CD4-positive, alpha-beta T cell treated with Interleukin-15 for 1 hour (primary cell): ENCODE measurements at regions not wholly inside any gene's neighbourhood (a gene's known extent, or its start where the extent isn't known, plus 50 kb on each side); places are given as distances from the start of the nearest gene placed in this dataset.
"Not testable (repeated sequence)": the region's sequence is repeated elsewhere in the genome, so short reads cannot be mapped to it uniquely, and the experiment has no call there.

ENCODE experiments used
- DNase-seq: peaks from one replicate; pipeline ENCODE4 v3.0.0-alpha.2; 2020

GRCh38 chr6:10174761-10175160 lies 240.1 kb downstream of the TFAP2A start:
- DNase-seq, result no peak

GRCh38 chr6:10174056-10174455 lies 240.8 kb downstream of the TFAP2A start:
- no peak for DNase-seq

GRCh38 chr6:10171706-10172105 lies 243.2 kb downstream of the TFAP2A start:
- DNase-seq, result not testable (repeated sequence)

GRCh38 chr6:10170816-10171215 lies 244.1 kb downstream of the TFAP2A start:
- no peak for DNase-seq

- DNase-seq, result no peak
These were observed 248.8 kb downstream of the TFAP2A start for GRCh38 chr6:10166031-10166430.

DNA sequence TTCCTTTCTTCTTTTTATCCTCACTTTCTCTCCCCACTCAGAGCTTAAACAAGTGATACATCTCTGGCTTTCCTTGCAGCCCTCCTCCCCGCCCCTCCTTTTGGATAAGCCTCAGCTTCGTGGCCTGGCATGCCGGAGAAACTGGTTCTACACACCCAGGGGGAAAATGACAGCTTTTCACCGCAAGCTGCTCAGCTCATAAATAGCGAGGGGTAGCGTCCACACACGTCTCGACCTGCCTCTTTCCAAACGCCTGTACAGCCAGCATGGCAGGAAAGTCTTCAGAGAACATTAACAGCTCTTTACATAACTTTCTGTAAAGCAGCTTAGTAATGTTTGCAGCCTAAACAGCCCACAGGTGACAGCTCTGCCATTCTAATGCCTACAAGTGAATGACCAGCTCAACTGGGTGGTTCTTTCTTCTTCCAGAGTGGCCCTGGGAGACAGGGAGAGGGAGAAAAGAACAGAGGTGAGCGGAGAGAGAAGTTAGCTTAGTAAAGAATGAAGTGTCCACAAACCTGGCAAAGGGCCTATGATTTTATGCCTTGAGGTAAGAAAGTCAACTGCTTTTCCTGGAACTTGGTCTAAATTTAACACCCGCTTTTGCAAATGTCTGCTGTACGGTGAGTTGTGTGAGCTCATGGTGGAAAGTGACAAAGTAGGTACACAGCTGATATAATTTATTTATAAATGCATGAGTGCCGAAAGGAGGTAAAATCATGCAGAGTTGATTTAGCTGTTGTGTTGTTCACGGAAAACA lies 251.5 kb downstream of the TFAP2A start:
- no peak for DNase-seq

GRCh38 chr6:10156875-10157274 lies 258.0 kb downstream of the TFAP2A start:
- DNase-seq, result no peak

GRCh38 chr6:10154251-10154650 lies 260.6 kb downstream of the TFAP2A start:
- DNase-seq, result no peak

DNA sequence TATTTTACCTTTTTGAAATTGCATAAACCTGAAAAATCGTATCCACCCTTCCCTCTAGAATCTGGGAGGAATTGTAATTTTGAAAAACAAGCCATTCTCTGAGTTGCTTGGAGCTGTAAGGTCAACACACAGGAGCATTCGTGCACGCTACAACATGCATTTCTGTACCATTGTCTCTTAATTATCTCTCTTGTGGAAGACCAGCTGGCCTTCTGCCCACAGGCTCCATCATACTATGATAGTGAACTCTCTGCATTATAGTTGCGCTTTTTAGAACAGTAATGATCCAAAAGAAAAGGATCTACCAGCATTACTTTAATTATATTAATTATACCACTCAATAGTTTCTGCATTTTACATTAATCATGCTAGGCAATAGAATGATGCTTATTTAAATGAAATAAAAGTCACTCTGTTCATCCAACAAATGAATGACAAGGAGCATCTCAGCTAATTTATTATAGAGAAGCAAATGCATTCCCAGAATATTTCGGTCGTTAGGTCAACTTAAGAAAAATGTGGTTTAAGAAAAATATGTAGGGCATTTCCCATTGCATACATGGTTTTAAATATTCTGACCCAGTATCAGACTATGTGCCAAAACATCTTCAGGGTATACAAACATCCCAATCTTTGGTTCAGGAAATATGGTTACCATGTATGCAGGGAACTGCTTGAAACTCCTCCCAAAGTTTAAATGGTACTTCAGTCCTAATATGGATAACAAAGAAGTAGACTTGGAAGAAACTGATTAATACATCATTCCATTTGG lies 263.5 kb downstream of the TFAP2A start:
- no peak for DNase-seq

DNA sequence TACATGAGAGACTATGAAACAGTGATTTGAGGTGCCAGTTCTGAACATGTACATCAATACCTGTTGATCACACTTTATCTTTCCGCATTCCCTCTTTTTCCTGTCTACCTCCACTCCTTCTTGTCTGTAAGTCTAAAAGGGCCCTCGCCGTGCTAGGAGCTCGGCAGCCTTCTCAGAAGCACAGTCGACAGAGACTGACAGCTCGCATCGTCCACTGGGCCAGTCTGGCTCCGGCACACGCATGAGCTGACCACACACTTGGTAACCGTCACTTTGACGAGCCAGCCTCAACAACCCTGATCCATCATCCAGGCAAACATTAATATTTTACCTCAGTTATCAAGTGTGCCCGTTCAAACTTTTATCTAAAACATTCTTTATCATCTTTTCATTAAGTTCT lies 265.3 kb downstream of the TFAP2A start:
- no peak for DNase-seq

DNA sequence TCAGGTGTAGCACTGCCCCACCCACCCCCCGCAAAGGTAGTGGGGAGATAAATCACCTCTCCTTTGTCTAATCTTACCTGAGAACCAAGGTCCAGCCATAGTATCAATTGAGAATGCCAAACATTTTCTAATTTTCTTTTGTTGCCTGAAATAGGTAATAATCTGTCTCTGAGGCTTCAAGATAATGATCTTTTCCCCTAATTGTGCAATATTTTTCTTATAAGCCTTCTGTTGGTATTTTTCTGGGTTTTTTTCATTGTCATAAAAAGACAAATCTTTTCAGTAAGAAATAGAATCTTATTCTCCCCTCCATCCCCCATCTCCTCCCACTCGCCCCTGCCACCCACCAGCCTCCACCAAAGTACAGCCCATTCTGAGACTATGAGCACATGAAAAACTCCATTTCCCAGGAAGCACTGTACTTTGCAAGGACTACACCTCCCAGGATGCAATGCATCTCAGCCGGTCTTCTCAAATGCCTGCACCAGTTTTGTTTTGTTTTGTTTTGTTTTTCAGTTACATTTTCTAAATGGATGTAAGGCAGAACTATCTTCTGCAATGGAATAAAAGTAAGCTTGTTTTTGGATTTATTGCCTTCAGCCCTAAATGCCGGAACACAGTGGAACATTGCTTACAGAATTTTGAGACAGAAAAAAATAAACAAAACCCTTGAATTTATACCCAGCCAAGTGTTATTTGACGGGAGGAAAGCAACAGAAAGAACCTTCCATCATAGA lies 268.0 kb downstream of the TFAP2A start:
- no peak for DNase-seq

DNA sequence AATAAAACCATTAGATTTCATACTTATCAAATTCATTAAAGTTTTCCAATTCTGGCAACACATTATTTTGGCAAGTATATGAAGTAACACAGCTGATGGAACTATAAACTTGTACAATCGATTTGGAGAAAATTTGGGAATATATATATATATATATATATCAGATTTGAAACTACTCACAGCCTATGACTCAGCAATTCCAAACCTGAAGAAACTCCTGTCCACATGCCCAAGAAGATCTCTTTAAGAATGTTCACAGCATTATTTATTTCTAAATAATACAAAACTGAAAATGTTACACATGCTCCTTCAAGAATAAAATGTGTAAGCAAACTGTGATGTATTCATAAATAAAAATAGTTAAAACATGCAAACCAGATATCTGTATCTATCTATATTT lies 270.1 kb downstream of the TFAP2A start:
- no peak for DNase-seq

DNA sequence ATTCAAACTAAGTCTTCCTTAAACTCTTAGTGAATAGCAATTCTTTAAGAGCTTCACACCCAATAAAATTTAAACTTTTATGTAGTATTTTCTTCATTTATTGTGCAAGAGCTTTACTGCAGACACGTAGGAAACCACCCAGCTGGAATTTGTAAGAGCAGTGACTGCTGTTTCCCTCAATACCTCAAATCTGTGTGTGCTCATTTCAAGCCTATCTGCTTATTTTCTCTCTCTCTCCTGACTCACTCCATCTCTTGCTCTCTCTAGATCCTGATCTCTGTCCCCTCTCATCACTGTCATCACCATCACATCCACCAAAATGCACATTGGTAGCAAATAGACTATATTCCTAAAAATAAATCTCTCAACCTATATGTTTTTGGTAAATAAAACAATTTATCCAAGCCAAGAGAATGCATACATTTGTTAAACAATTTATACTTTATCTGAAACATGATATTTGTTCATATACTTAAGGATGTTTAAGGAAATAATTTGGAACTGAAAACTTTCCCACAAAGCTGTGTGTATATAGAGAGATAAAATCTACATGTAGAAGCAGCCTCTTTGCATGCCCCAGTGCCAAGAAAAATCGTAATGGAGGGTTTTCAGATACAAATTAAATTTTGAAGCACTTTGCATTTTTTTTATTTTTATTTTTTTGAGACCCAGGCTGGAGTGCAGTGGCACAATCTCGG lies 273.0 kb downstream of the TFAP2A start:
- DNase-seq, result no peak

DNA sequence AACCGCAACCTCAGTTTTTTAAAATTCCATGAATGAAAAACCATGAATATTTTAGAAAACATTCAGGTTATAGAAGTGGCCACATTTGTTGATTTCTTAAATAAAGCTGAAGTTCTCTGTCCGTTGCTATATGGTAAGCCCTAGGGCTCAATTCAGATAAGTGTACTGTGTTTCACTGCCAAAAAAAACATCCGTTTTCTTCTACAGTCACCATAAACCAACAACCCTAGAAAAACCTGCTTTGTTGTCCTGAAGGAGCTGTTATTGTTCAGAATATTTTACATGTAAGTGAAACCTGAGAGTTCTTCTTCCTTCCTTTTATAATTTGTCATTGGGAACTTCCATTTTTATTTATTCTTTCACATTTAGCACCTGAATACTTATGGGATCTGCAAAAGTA lies 274.1 kb downstream of the TFAP2A start:
- no peak for DNase-seq

GRCh38 chr6:10140136-10140535 lies 274.7 kb downstream of the TFAP2A start:
- no peak for DNase-seq

GRCh38 chr6:10138917-10139316 lies 276.0 kb downstream of the TFAP2A start:
- DNase-seq, result no peak

DNA sequence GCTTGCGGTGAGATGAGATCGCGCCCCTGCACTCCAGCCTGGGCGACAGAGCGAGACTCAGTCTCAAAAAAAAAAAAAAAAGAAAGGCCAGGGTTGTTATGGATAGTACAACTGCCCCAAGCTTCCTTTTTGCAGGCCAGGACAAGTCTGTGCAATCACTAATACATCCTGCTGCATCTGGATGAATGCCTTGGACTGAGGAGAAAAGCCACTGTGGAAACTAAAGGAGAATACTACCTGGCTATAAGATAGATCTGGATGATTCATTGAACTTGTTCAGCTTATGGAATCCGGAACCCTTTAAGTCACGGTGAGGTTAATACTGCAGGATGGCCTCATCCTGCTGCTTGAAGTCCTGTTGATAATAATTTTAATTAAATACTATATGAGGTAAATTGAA lies 278.2 kb downstream of the TFAP2A start:
- no peak for DNase-seq

DNA sequence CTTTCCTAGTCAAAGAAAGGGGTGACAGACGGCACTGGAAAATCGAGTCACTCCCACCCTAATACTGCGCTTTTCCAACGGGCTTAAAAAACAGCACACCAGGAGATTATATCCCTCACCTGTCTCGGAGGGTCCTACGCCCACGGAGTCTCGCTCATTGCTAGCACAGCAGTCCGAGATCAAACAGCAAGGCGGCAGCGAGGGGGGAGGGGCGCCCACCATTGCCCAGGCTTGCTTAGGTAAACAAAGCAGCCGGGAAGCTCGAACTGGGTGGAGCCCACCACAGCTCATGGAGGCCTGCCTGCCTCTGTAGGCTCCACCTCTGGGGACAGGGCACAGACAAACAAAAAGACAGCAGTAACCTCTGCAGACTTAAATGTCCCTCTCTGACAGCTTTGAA lies 280.7 kb downstream of the TFAP2A start:
- DNase-seq, result not testable (repeated sequence)

GRCh38 chr6:10128721-10129120 lies 286.2 kb downstream of the TFAP2A start:
- no peak for DNase-seq

DNA sequence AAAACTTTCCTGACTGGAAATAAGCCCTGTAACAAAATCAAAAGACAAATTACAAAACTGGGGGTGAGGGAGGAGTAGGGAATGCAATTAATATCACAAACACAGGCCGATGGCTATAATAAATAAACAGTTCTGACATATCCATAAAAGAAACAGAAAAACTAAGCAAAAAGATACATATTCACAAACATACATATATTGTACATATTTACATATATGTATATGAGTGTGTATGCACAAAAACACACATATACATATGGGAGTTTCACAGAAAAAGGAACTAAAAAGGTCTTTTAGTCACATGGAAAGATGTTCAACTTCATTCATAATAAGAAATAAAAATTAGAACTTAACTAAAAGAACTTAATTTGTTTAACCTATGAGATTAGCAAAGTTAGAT lies 292.7 kb downstream of the TFAP2A start:
- DNase-seq, result no peak

DNA sequence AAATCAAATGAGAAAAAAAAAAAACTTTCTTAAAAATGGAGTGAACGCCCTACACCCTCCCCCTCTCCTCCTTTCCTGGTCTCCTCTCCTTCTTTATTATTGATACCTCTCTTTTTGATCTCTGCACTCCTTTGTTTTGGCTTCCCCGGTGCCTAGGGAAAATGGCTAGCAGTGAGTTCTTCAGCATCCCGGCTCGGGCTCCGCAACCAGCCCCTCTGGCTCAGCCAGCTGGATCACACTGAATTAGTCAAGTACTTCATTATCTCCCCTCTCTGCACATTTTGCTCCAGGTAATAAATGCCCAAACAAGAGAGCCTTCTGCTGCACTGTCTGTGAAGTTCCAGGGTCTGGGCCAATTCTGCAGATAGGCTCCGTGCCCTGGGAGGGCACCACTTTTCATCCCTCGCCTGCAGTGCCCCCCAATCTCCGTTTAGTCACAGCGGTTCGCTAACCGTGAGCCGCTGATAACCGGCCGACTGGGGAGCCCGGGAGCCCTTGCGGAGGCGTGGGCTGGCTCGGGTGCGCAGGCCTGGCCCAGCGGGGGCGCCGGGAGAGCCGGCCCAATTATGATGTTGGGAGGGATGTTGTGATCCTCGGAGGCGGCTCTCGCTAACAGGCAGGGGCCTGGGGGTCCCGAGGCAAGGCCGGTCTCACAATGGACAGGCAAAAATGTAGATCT lies 301.9 kb downstream of the TFAP2A start:
- no peak for DNase-seq

DNA sequence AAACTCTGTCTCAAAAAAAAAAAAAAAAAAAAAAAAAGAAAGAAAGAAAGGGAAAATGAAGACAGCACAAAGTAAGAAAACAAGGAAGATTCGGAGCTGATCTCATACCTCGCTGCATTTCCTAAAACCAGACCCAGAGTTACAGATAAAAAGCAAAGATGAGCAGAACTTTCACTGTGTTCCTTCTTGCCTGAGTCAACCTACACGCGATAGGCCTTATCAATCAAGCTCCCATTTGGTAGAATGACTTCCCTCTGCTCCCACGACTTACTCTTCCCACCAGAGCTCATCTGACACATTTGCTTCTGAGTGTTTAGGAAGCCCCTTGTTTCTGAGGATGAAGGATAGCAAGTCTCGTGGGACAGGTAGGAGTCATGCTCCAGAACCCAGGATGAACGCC lies 302.9 kb downstream of the TFAP2A start:
- DNase-seq, result no peak
